GM12878 (cell line): ENCODE measurements at regions not wholly inside any gene's neighbourhood (a gene's known extent, or its start where the extent isn't known, plus 50 kb on each side); places are given as distances from the start of the nearest gene placed in this dataset.

ENCODE experiments used
- ATAC-seq: fragments of 200-7000 bp; cut with Tn5 transposase; 3 replicates; pipeline ENCODE4 v1.9.1; 2020; ENCODE audit warnings: mild to moderate bottlenecking, moderate library complexity
- BruUV-seq: library from RNA; stranded (reverse); fragments of 400-500 nt; replicated peaks from 2 replicates; lab custom pipeline; 2021; lab: Mats Ljungman, UMichigan
- CTCF ChIA-PET: fragments of 300-600 bp; sonication (Branson Sonifier 250); formaldehyde crosslinking; extraction: SDS; loops from one replicate; lab custom pipeline; 2021; ENCODE audit warnings: inconsistent platforms; lab: Yijun Ruan, JAX
- POLR2A ChIA-PET: fragments of 350-600 bp; formaldehyde crosslinking; extraction: SDS; loops from one replicate; lab custom pipeline; 2021; ENCODE audit warnings: inconsistent platforms; lab: Charles Lee
- RAD21 ChIA-PET: fragments of 300-600 bp; sonication (Branson Sonifier 250); formaldehyde crosslinking; loops from one replicate; lab custom pipeline; 2023; ENCODE audit warnings: antibody characterized with exemption; ENCODE audit not compliant: unreplicated experiment; lab: Charles Lee
- SMC1A ChIA-PET: fragments of 300-600 bp; sonication (Branson Sonifier 250); formaldehyde crosslinking; loops from one replicate; lab custom pipeline; 2023; ENCODE audit not compliant: unreplicated experiment, uncharacterized antibody; lab: Charles Lee
- DNase-seq: peaks from one replicate; pipeline ENCODE4 v3.0.0-alpha.2; 2011; ENCODE audit warnings: low read depth, low spot score
- FAIRE-seq: peaks from 3 replicates; lab custom pipeline; 2011; peaks lifted over from hg19 to GRCh38; lab: Jason Lieb, UNC
- H2AFZ ChIP-seq: 2 replicates; pipeline ENCODE4 v1.6.0; 2011; ENCODE audit warnings: low read depth, low read length, control low read depth; ENCODE audit not compliant: control insufficient read depth
- H3K27ac ChIP-seq: 2 replicates; pipeline ENCODE4 v1.5.1; 2011; ENCODE audit warnings: control low read depth; ENCODE audit not compliant: control insufficient read depth, insufficient read depth
- H3K27me3 ChIP-seq, 2 experiments: replicated peaks in 1 of 2; 2 replicates each; pipeline versions ENCODE4 v1.6.0 to v1.6.1; 2011; ENCODE audit warnings: low read length in 1 of 2; ENCODE audit not compliant: control insufficient read depth in 2 of 2, insufficient read depth in 2 of 2
- H3K36me3 ChIP-seq, 2 experiments: 2 replicates each; pipeline ENCODE4 v1.5.1; 2011; ENCODE audit warnings: low read length in 1 of 2; ENCODE audit not compliant: control insufficient read depth in 2 of 2, insufficient read depth in 2 of 2
- H3K4me1 ChIP-seq: 2 replicates; pipeline ENCODE4 v1.6.1; 2011; ENCODE audit warnings: mild to moderate bottlenecking, low read length, moderate library complexity, mixed read lengths; ENCODE audit not compliant: control insufficient read depth, insufficient read depth
- H3K4me2 ChIP-seq: 2 replicates; pipeline ENCODE4 v1.6.0; 2011; ENCODE audit warnings: control low read depth; ENCODE audit not compliant: control insufficient read depth, insufficient read depth
- H3K4me3 ChIP-seq: fragments of 200-600 bp; sonication (generic); 2 replicates; pipeline ENCODE4 v1.5.1; 2016
- H3K79me2 ChIP-seq: 2 replicates; pipeline ENCODE4 v1.6.0; 2011; ENCODE audit warnings: low read length; ENCODE audit not compliant: control insufficient read depth, insufficient read depth
- H3K9ac ChIP-seq: 2 replicates; pipeline ENCODE4 v1.8.0; 2011; ENCODE audit warnings: low read length, control low read depth, mixed read lengths; ENCODE audit not compliant: control insufficient read depth, insufficient read depth
- H3K9me3 ChIP-seq: replicated peaks from 3 replicates; pipeline ENCODE4 v1.5.1; 2011; ENCODE audit warnings: mild to moderate bottlenecking, low read length; ENCODE audit not compliant: control insufficient read depth, insufficient read depth
- H4K20me1 ChIP-seq: 2 replicates; pipeline ENCODE4 v1.6.0; 2011; ENCODE audit not compliant: control insufficient read depth, insufficient read depth
- PAX8 ChIP-seq: fragments of 450-650 bp; IDR thresholded peaks from 2 replicates; pipeline ENCODE4 v1.6.1; 2017; ENCODE audit warnings: mild to moderate bottlenecking, moderate library complexity
- RFX5 ChIP-seq: IDR thresholded peaks from 2 replicates; pipeline ENCODE4 v1.6.1; 2011; ENCODE audit warnings: low read depth, low read length, improper control_type of control experiment
- SMAD5 ChIP-seq: IDR thresholded peaks from 2 replicates; pipeline ENCODE4 v1.6.1; 2016; ENCODE audit warnings: antibody characterized with exemption, low read depth
- SP1 ChIP-seq: IDR thresholded peaks from one replicate; pipeline ENCODE4 v1.6.1; 2011; ENCODE audit warnings: low read depth, low read length
- TARDBP ChIP-seq: IDR thresholded peaks from 2 replicates; pipeline ENCODE4 v1.6.1; 2016; ENCODE audit warnings: borderline replicate concordance
- YBX1 ChIP-seq: fragments of 450-650 bp; IDR thresholded peaks from 2 replicates; pipeline ENCODE4 v1.6.1; 2016; ENCODE audit warnings: antibody characterized with exemption
- ZNF24 ChIP-seq: fragments of 450-650 bp; IDR thresholded peaks from 2 replicates; pipeline ENCODE4 v1.6.1; 2017; ENCODE audit warnings: antibody characterized with exemption, mild to moderate bottlenecking
- WGBS: methylation state at CpG from one replicate; pipeline ENCODE4 v1.1.6; 2016; ENCODE audit warnings: low lambda C conversion rate; ENCODE audit not compliant: insufficient replicate concordance, insufficient coverage; ENCODE audit errors: missing lambda C conversion rate; 5-methylcytosine and 5-hydroxymethylcytosine counted together
- in situ Hi-C: fragments of 300-500 bp; cut with MboI; formaldehyde crosslinking; loops from 9 replicates; pipeline ENCODE4 v1.14.3; 2018; ENCODE audit warnings: mixed read lengths
- intact Hi-C: fragments of 100-400 bp; cut with micrococcal nuclease; formaldehyde crosslinking; loops from one replicate; pipeline ENCODE4 v1.14.2; 2022; ENCODE audit not compliant: unreplicated experiment
- TF ChIP-seq, protein P1 (sequence below): IDR thresholded peaks from 2 replicates; pipeline ENCODE4 v1.6.1; 2011; ENCODE audit warnings: borderline replicate concordance, low read depth, mild to moderate bottlenecking, moderate library complexity, low read length; ENCODE audit not compliant: insufficient read depth, poor library complexity, severe bottlenecking
- TF ChIP-seq, protein P2 (sequence below): fragments of 450-650 bp; IDR thresholded peaks from 2 replicates; pipeline ENCODE4 v1.6.1; 2016; ENCODE audit warnings: mild to moderate bottlenecking, moderate library complexity, borderline replicate concordance
- TF ChIP-seq, protein P3 (sequence below): fragments of 450-650 bp; IDR thresholded peaks from 2 replicates; pipeline ENCODE4 v1.6.1; 2014; ENCODE audit warnings: mild to moderate bottlenecking
- TF ChIP-seq, protein P4 (sequence below): fragments of 450-650 bp; IDR thresholded peaks from 2 replicates; pipeline ENCODE4 v1.6.1; 2017; ENCODE audit warnings: low read depth, mild to moderate bottlenecking, moderate library complexity

DNA sequence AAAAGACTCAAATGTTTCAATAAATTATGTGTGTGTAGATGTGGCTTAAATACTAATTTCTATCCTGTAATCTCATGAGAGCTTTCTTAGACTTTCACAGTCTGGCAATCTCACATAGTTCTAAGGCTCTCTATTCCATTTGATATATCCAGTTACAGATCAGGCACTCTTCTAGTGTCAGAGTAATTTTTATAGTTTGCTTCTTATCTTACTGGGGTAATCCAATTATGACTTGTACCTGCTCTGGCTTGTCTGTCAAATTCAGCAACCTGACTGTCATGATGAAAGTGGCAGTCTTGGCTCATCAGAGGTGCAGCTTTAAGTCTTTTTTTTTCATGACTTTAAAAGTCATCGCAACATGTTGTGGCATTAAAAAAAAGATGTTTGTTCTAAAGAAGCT, 513.2 kb upstream of the MAN1A1 start:
- BruUV-seq: no TSS peak
- WGBS: 86% methylated on average over 1 of the region's 1 CpG
- POLR2A ChIA-PET: no interaction called here
- DNase-seq: no peak
- intact Hi-C loops (no loop called here), in situ Hi-C loops (no loop called here)
- CTCF ChIA-PET: no interaction called here
- Histone ChIP-seq H3K36me3 (no peaks in the 10 kb centered on the region), H3K9ac (no peak overlapping the region), H3K9me3 (no peaks in the 10 kb centered on the region), H3K4me1 (no peaks in the 10 kb centered on the region), H3K27ac (no peak overlapping the region), H2AFZ (no peak overlapping the region), H3K79me2 (no peaks in the 10 kb centered on the region), H3K27me3 (no peaks in the 10 kb centered on the region), H3K4me3 (no peak overlapping the region), H3K4me2 (no peak overlapping the region), H4K20me1 (no peaks in the 10 kb centered on the region)
- ATAC-seq: no peak
- RAD21 ChIA-PET: no interaction called here
- no peak for FAIRE-seq
- TF ChIP-seq SMAD5 (no peak), TARDBP (no peak), SP1 (no peak), PAX8 (no peak), YBX1 (no peak), RFX5 (no peak), ZNF24 (no peak)
- TF ChIP-seq, protein P1, sequence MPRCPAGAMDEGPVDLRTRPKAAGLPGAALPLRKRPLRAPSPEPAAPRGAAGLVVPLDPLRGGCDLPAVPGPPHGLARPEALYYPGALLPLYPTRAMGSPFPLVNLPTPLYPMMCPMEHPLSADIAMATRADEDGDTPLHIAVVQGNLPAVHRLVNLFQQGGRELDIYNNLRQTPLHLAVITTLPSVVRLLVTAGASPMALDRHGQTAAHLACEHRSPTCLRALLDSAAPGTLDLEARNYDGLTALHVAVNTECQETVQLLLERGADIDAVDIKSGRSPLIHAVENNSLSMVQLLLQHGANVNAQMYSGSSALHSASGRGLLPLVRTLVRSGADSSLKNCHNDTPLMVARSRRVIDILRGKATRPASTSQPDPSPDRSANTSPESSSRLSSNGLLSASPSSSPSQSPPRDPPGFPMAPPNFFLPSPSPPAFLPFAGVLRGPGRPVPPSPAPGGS: no peak
- TF ChIP-seq, protein P2, sequence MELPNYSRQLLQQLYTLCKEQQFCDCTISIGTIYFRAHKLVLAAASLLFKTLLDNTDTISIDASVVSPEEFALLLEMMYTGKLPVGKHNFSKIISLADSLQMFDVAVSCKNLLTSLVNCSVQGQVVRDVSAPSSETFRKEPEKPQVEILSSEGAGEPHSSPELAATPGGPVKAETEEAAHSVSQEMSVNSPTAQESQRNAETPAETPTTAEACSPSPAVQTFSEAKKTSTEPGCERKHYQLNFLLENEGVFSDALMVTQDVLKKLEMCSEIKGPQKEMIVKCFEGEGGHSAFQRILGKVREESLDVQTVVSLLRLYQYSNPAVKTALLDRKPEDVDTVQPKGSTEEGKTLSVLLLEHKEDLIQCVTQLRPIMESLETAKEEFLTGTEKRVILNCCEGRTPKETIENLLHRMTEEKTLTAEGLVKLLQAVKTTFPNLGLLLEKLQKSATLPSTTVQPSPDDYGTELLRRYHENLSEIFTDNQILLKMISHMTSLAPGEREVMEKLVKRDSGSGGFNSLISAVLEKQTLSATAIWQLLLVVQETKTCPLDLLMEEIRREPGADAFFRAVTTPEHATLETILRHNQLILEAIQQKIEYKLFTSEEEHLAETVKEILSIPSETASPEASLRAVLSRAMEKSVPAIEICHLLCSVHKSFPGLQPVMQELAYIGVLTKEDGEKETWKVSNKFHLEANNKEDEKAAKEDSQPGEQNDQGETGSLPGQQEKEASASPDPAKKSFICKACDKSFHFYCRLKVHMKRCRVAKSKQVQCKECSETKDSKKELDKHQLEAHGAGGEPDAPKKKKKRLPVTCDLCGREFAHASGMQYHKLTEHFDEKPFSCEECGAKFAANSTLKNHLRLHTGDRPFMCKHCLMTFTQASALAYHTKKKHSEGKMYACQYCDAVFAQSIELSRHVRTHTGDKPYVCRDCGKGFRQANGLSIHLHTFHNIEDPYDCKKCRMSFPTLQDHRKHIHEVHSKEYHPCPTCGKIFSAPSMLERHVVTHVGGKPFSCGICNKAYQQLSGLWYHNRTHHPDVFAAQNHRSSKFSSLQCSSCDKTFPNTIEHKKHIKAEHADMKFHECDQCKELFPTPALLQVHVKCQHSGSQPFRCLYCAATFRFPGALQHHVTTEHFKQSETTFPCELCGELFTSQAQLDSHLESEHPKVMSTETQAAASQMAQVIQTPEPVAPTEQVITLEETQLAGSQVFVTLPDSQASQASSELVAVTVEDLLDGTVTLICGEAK: no peak
- TF ChIP-seq, protein P3, sequence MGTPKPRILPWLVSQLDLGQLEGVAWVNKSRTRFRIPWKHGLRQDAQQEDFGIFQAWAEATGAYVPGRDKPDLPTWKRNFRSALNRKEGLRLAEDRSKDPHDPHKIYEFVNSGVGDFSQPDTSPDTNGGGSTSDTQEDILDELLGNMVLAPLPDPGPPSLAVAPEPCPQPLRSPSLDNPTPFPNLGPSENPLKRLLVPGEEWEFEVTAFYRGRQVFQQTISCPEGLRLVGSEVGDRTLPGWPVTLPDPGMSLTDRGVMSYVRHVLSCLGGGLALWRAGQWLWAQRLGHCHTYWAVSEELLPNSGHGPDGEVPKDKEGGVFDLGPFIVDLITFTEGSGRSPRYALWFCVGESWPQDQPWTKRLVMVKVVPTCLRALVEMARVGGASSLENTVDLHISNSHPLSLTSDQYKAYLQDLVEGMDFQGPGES: no peak
- TF ChIP-seq, protein P4, sequence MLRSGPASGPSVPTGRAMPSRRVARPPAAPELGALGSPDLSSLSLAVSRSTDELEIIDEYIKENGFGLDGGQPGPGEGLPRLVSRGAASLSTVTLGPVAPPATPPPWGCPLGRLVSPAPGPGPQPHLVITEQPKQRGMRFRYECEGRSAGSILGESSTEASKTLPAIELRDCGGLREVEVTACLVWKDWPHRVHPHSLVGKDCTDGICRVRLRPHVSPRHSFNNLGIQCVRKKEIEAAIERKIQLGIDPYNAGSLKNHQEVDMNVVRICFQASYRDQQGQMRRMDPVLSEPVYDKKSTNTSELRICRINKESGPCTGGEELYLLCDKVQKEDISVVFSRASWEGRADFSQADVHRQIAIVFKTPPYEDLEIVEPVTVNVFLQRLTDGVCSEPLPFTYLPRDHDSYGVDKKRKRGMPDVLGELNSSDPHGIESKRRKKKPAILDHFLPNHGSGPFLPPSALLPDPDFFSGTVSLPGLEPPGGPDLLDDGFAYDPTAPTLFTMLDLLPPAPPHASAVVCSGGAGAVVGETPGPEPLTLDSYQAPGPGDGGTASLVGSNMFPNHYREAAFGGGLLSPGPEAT: no peak
- SMC1A ChIA-PET: no interaction called here
